H9 (cell line): ENCODE measurements at regions not wholly inside any gene's neighbourhood (a gene's known extent, or its start where the extent isn't known, plus 50 kb on each side); places are given as distances from the start of the nearest gene placed in this dataset.

Source experiments
- DNase-seq: peaks from one replicate; pipeline ENCODE4 v3.0.0-alpha.2; 2017
- H2AFZ ChIP-seq: one replicate; pipeline ENCODE4 v1.6.1; 2013; ENCODE audit warnings: mild to moderate bottlenecking, low read length, control low read depth, moderate library complexity
- H2AK5ac ChIP-seq: 2 replicates; pipeline ENCODE4 v1.6.1; 2013; ENCODE audit warnings: low read length, control low read depth, mixed read lengths; ENCODE audit not compliant: insufficient read length
- H2BK120ac ChIP-seq: one replicate; pipeline ENCODE4 v1.6.1; 2013; ENCODE audit warnings: low read depth, mild to moderate bottlenecking, low read length, control low read depth, inconsistent platforms; ENCODE audit not compliant: poor library complexity, severe bottlenecking
- H2BK12ac ChIP-seq: 2 replicates; pipeline ENCODE4 v1.6.1; 2013; ENCODE audit warnings: low read length, control low read depth, mixed read lengths, low read depth; ENCODE audit not compliant: insufficient read length
- H2BK15ac ChIP-seq: 2 replicates; pipeline ENCODE4 v1.6.1; 2013; ENCODE audit warnings: low read depth, low read length, control low read depth
- H2BK20ac ChIP-seq: one replicate; pipeline ENCODE4 v1.6.1; 2013; ENCODE audit warnings: low read depth, mild to moderate bottlenecking, low read length, control low read depth, inconsistent platforms; ENCODE audit not compliant: poor library complexity, severe bottlenecking
- H2BK5ac ChIP-seq: 2 replicates; pipeline ENCODE4 v1.6.1; 2013; ENCODE audit warnings: low read length, control low read depth, mixed read lengths; ENCODE audit not compliant: insufficient read length
- H3K14ac ChIP-seq: 2 replicates; pipeline ENCODE4 v1.6.1; 2013; ENCODE audit warnings: low read length, control low read depth; ENCODE audit not compliant: insufficient read depth
- H3K18ac ChIP-seq: 2 replicates; pipeline ENCODE4 v1.6.1; 2013; ENCODE audit warnings: low read depth, mild to moderate bottlenecking, mixed read lengths, low read length, control low read depth; ENCODE audit not compliant: insufficient read length
- H3K23ac ChIP-seq: 2 replicates; pipeline ENCODE4 v1.6.1; 2013; ENCODE audit warnings: low read length, control low read depth, mixed read lengths, low read depth; ENCODE audit not compliant: insufficient read length
- H3K23me2 ChIP-seq: 2 replicates; pipeline ENCODE4 v1.6.1; 2013; ENCODE audit warnings: low read depth, mild to moderate bottlenecking, mixed read lengths, low read length, control low read depth; ENCODE audit not compliant: insufficient read length, poor library complexity, severe bottlenecking
- H3K27ac ChIP-seq: 2 replicates; pipeline ENCODE4 v1.5.1; 2013; ENCODE audit warnings: low read length, control low read depth, mixed read lengths, low read depth; ENCODE audit not compliant: insufficient read length
- H3K27me3 ChIP-seq: 2 replicates; pipeline ENCODE4 v1.6.1; 2013; ENCODE audit warnings: low read length, control low read depth, inconsistent platforms; ENCODE audit not compliant: insufficient read depth
- H3K4ac ChIP-seq: 2 replicates; pipeline ENCODE4 v1.6.1; 2013; ENCODE audit warnings: low read depth, mild to moderate bottlenecking, control low read depth, inconsistent platforms, low read length, moderate library complexity
- H3K4me1 ChIP-seq: 2 replicates; pipeline ENCODE4 v1.6.1; 2013; ENCODE audit warnings: low read length, control low read depth, inconsistent platforms; ENCODE audit not compliant: insufficient read depth
- H3K4me2 ChIP-seq: 2 replicates; pipeline ENCODE4 v1.6.1; 2013; ENCODE audit warnings: low read length, control low read depth, mixed read lengths; ENCODE audit not compliant: insufficient read length, insufficient read depth
- H3K56ac ChIP-seq: 2 replicates; pipeline ENCODE4 v1.6.1; 2013; ENCODE audit warnings: low read depth, mild to moderate bottlenecking, mixed read lengths, low read length, control low read depth; ENCODE audit not compliant: insufficient read length
- H3K79me1 ChIP-seq: 2 replicates; pipeline ENCODE4 v1.6.1; 2013; ENCODE audit warnings: low read depth, mild to moderate bottlenecking, moderate library complexity, low read length, control low read depth, inconsistent platforms; ENCODE audit not compliant: insufficient read depth, poor library complexity, severe bottlenecking
- H3K79me2 ChIP-seq: 2 replicates; pipeline ENCODE4 v1.6.1; 2013; ENCODE audit warnings: low read length, control low read depth, inconsistent platforms; ENCODE audit not compliant: insufficient read depth
- H3K9ac ChIP-seq: 2 replicates; pipeline ENCODE4 v1.6.1; 2013; ENCODE audit warnings: low read length, control low read depth, mixed read lengths; ENCODE audit not compliant: insufficient read length; ENCODE audit errors: extremely low read depth
- H3K9me3 ChIP-seq: one replicate; pipeline ENCODE4 v1.6.1; 2013; ENCODE audit warnings: low read depth, low read length, inconsistent platforms; ENCODE audit not compliant: control insufficient read depth
- H3T11ph ChIP-seq: one replicate; pipeline ENCODE4 v1.6.1; 2013; ENCODE audit warnings: mild to moderate bottlenecking, low read length, control low read depth, inconsistent platforms
- H4K20me1 ChIP-seq: one replicate; pipeline ENCODE4 v1.6.1; 2013; ENCODE audit not compliant: control insufficient read depth, insufficient read length, insufficient read depth
- H4K5ac ChIP-seq: 2 replicates; pipeline ENCODE4 v1.6.1; 2013; ENCODE audit warnings: low read depth, mild to moderate bottlenecking, mixed read lengths, low read length, control low read depth; ENCODE audit not compliant: insufficient read length
- H4K8ac ChIP-seq: replicated peaks from 2 replicates; pipeline ENCODE4 v1.6.1; 2013; ENCODE audit warnings: low read length, control low read depth, mixed read lengths, low read depth; ENCODE audit not compliant: insufficient read length
- H4K91ac ChIP-seq: 2 replicates; pipeline ENCODE4 v1.6.1; 2013; ENCODE audit warnings: low read depth, mild to moderate bottlenecking, moderate library complexity, mixed read lengths, low read length, control low read depth; ENCODE audit not compliant: insufficient read length
- H3K27ac Mint-ChIP-seq, 3 experiments: 2 replicates in 2 of 3; 3 replicates in 1 of 3; pipeline ENCODE4 v1.8.0; 2020 to 2021; ENCODE audit warnings: mixed read lengths in 3 of 3, mild to moderate bottlenecking in 1 of 3, moderate library complexity in 1 of 3
- H3K27me3 Mint-ChIP-seq: 2 replicates; pipeline ENCODE4 v1.8.0; 2021; ENCODE audit warnings: low read depth, mild to moderate bottlenecking, moderate library complexity, mixed read lengths
- H3K36me3 Mint-ChIP-seq, 3 experiments: 2 replicates in 2 of 3; 3 replicates in 1 of 3; pipeline ENCODE4 v1.8.0; 2020 to 2021; ENCODE audit warnings: low read depth in 3 of 3, mixed read lengths in 3 of 3; ENCODE audit not compliant: insufficient read depth in 1 of 3
- H3K4me1 Mint-ChIP-seq, 2 experiments: 2 replicates each; pipeline ENCODE4 v1.8.0; 2020; ENCODE audit warnings: mixed read lengths in 2 of 2
- H3K4me3 Mint-ChIP-seq, 2 experiments: 2 replicates in 1 of 2; 3 replicates in 1 of 2; pipeline ENCODE4 v1.8.0; 2020 to 2021; ENCODE audit warnings: mild to moderate bottlenecking in 2 of 2, mixed read lengths in 2 of 2, moderate library complexity in 1 of 2
- H3K9me3 Mint-ChIP-seq, 2 experiments: 2 replicates in 1 of 2; 3 replicates in 1 of 2; pipeline ENCODE4 v1.8.0; 2020; ENCODE audit warnings: mild to moderate bottlenecking in 2 of 2, mixed read lengths in 2 of 2, moderate library complexity in 1 of 2
- CTCF ChIP-seq: fragments of 200-600 bp; sonication (generic); conservative IDR thresholded peaks from 3 replicates; pipeline ENCODE4 v1.8.0; 2021; ENCODE audit warnings: antibody characterized with exemption, mild to moderate bottlenecking
- WGBS: extraction: QIAGEN DNeasy Blood & Tissue Kit; methylation state at CpG from one replicate; pipeline ENCODE4 v1.1.7; 2013; ENCODE audit warnings: missing lambda C conversion rate, low lambda C conversion rate, mixed read lengths; ENCODE audit not compliant: insufficient read length; ENCODE audit errors: extremely low coverage; 5-methylcytosine and 5-hydroxymethylcytosine counted together

GRCh38 chr17:34006126-34006525 is 249.0 kb upstream of the CCL2 start:
- Histone ChIP-seq H3K79me2 (no peaks in the 10 kb centered on the region), H3T11ph (no peak overlapping the region), H3K9me3 (no peaks in the 10 kb centered on the region), H3K27ac (no peak overlapping the region), H3K14ac (no peak overlapping the region), H2BK5ac (no peak overlapping the region), H2BK12ac (no peak overlapping the region), H2BK15ac (no peak overlapping the region), H4K20me1 (no peaks in the 10 kb centered on the region), H3K23me2 (no peaks in the 10 kb centered on the region), H4K8ac (no peak overlapping the region), H2BK120ac (no peak overlapping the region), H3K4ac (no peak overlapping the region), H4K91ac (no peak overlapping the region), H3K56ac (no peak overlapping the region), H3K9ac (no peak overlapping the region), H2AFZ (no peak overlapping the region), H3K18ac (no peak overlapping the region), H2BK20ac (no peak overlapping the region), H3K27me3 (no peaks in the 10 kb centered on the region), H3K4me2 (no peak overlapping the region), H3K4me1 (no peaks in the 10 kb centered on the region; the same call in 1 of the 2 replicates), H4K5ac (no peak overlapping the region), H2AK5ac (no peak overlapping the region), H3K79me1 (no peaks in the 10 kb centered on the region), H3K23ac (no peak overlapping the region)
- Mint-ChIP-seq H3K9me3 (peaks cover 0 to 3% of the 10 kb centered on the region in 2 experiments; a peak in 1 of 5 replicates), H3K27me3 (no peaks in the 10 kb centered on the region), H3K4me3 (no peak overlapping the region), H3K36me3 (no peaks in the 10 kb centered on the region; a peak in 1 of 7 replicates), H3K27ac (no peak overlapping the region), H3K4me1 (no peaks in the 10 kb centered on the region)
- TF ChIP-seq CTCF, result no peak
- WGBS, result no CpG with 5 or more reads among the region's 3 CpGs
- no peak for DNase-seq
